Lower leg skin (tissue), 3 donors: ENCODE measurements at regions not wholly inside any gene's neighbourhood (a gene's known extent, or its start where the extent isn't known, plus 50 kb on each side); places are given as distances from the start of the nearest gene placed in this dataset.
"Not testable (repeated sequence)": the region's sequence is repeated elsewhere in the genome, so short reads cannot be mapped to it uniquely, and the experiment has no call there.

ENCODE experiments used
- POLR2A ChIP-seq, 2 donors: fragments of 450-650 bp; IDR thresholded peaks; one replicate each; pipeline ENCODE4 v1.6.1; 2016 to 2017; ENCODE audit warnings: antibody characterized with exemption in 2 of 2, mild to moderate bottlenecking in 1 of 2, moderate library complexity in 1 of 2
- TF ChIP-seq, protein P1 (sequence below), 3 donors: fragments of 450-650 bp; IDR thresholded peaks; one replicate each; pipeline ENCODE4 v1.5.1; 2016; ENCODE audit warnings: antibody characterized with exemption in 3 of 3, mild to moderate bottlenecking in 3 of 3, moderate library complexity in 2 of 3

DNA sequence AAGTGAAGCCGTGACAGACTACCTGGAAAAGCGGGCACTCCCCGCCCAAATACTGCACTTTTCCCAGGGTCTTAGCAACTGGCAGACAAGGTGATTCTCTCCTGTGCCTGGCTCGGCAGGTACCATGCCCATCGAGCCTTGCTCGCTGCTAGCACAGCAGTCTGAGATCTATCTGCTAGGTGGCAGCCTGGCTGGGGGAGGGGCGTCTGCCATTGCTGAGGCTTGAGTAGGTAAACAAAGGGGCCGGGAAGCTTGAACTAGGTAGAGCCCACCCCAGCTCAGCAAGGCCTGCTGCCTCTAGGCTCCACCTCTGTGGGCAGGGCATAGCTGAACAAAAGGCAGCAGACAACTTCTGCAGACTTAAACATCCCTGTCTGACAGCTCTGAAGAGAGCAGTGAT is 406.3 kb downstream of the NDFIP2 start:
- TF ChIP-seq, protein P1, sequence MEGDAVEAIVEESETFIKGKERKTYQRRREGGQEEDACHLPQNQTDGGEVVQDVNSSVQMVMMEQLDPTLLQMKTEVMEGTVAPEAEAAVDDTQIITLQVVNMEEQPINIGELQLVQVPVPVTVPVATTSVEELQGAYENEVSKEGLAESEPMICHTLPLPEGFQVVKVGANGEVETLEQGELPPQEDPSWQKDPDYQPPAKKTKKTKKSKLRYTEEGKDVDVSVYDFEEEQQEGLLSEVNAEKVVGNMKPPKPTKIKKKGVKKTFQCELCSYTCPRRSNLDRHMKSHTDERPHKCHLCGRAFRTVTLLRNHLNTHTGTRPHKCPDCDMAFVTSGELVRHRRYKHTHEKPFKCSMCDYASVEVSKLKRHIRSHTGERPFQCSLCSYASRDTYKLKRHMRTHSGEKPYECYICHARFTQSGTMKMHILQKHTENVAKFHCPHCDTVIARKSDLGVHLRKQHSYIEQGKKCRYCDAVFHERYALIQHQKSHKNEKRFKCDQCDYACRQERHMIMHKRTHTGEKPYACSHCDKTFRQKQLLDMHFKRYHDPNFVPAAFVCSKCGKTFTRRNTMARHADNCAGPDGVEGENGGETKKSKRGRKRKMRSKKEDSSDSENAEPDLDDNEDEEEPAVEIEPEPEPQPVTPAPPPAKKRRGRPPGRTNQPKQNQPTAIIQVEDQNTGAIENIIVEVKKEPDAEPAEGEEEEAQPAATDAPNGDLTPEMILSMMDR (IDR thresholded peaks at IDR 0.05) = not testable (repeated sequence)
- TF ChIP-seq POLR2A (IDR thresholded peaks at IDR 0.05) = not testable (repeated sequence)
